ENCODE measurements at regions not wholly inside any gene's neighbourhood (a gene's known extent, or its start where the extent isn't known, plus 50 kb on each side); places are given as distances from the start of the nearest gene placed in this dataset.
A peak's percentile ranks its signal among the peaks of the same experiment; 100 is the strongest.
"Not testable (repeated sequence)": the region's sequence is repeated elsewhere in the genome, so short reads cannot be mapped to it uniquely, and the experiment has no call there.

DNA sequence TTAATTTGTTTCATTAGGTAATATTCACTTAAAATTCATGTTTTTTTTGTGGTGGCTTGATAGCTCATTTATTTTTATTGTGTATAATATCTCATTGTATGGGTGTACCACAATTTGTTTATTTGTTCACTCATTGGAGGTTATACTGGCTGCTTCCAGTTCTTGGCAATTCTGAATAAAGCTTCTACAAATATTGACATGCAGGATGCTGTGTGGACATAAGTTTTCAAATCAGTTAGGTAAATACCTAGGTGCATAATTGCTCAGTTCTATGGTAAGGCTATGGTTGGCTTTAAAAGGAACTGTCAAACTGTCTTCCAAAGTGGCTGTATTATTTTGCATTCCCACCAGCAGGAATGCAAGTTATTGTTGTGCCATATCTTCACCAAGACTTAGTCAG, 504.5 kb upstream of the GALNTL6 start:
- DNase-seq: no peak

DNA sequence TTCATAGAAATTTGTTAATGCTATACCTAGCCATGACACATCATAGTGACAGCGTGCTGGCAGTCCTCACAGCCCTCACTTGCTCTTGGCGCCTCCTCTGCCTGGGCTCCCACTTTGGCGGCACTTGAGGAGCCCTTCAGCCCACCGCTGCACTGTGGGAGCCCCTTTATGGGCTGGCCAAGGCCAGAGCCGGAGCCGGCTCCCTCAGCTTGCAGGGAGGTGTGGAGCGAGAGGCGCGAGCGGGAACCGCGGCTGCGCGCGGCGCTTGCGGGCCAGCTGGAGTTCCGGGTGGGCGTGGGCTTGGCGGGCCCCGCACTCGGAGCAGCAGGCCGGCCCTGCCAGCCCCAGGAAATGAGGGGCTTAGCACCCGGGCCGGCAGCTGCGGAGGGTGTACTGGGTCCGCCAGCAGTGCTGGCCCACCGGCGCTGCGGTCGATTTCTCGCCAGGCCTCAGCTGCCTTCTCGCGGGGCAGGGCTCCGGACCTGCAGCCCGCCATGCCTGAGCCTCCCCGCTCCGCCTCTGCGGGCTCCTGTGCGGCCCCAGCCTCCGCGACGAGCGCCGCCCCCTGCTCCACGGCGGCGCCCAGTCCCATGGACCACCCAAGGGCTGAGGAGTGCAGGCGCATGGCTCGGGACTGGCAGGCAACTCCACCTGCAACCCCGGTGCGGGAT, 515.0 kb upstream of the GALNTL6 start:
- not testable (repeated sequence) for DNase-seq

DNA sequence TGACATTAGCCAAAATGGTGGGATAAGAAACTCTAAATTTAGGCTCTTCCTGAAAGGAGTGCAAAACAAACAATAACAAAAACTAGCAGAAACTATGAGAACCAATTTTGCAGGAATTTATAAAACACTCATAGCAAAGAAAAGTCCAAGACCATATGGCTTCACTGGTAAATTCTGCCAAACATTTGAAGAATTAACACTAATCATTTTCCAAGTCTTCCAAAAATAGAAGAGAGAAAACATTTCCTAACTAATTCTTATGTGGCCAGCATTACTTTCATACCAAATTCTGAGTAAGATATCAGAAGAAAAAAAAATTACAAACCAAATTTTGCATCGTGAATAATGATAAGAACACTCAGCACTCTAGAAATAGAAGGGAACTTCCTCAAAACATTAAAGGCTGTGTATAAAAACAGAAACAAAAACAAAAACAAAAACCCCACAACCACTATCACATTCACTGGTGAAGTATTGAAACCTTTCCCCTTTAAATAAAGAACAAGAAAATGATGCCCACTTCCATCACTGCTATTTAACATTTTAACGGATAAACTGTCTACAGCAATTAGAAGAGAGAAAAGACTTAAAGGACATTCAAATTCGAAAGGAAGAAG, 524.3 kb upstream of the GALNTL6 start:
- DNase-seq: peak; percentile 5

DNA sequence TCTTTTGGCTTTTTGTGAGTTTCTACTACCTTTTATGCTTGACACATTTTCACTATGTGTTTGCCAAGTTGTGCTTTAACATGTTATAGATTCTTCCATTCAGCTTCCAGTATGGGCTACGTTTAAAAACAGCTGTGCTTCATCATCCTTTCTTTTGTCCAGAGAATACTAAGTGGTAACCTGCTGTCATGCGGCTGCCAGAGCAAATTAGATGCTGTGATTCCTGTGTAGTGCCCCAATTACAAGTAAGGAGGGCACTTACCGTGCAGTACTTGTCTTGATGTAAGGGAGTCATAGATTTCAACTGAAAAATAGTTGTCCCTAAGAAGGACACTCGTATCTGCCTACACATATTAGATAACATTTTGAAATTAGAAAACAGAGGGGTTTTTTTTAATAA, 531.8 kb upstream of the GALNTL6 start:
- DNase-seq: no peak

DNA sequence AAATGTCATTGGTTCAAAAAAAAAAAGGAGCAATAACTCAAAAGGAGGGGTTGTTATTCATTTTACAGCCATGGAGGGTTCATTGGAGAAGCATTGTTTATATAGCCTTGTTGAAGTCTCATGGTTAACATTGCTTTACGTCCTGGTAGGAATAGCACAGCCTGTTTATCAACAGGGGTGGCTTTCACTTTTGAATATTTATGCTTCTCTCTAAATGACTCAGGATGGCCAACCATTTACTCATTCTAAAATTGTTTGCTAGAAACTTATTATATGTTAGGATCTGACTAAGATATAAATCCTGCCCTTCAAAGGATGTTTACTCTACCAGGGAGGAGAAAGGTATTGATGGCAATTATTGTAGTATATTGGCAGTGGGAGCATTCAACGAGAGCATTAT, 534.1 kb upstream of the GALNTL6 start:
- DNase-seq: no peak

DNA sequence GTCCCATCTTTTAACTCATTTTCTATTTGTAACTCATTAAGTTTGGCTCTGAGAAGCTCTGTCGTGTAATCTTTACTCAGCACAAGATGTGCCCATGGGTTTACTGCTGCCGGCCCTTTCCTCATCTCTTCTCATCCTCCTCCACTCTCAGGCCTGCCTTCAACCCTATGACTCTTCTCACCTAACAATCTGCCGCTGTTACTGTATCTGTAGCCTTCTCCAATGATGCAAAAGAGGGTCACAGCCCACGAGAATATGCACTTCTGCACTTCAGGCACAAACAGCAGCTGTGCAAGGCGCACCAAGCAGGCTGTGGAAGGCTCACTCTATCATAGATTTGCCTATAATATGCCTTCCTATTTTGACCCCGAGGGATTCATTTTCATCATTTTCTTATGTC, 546.5 kb upstream of the GALNTL6 start:
- DNase-seq: no peak

DNA sequence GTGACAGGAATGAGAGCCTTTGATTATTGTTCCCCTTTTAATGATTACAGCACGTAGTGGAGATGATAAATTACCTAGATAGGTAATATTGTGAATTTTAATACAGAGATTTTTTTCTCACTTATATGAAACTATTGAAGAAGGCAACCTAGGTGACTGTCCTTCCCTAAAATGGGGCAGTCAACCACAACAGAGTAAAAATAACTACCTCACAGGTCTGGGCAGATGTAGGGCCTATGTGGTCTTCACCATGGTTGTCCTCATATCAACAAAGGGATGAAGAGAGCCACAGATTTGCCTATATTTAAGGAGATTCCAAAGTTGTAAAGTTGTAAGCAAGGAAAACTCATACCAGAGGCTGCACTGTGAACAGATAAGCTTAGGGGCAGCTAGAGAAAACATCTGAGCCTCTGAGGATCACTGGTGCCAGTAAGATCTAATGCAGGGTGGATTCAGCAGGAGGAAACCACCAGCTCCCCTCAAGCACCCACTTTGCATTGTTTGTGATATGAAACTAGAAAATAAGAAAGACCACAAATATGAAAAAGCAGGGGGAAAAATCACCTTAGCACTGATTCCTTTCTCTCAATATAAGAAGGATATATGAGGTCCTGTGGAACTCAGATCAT, 547.9 kb upstream of the GALNTL6 start:
- DNase-seq: no peak

DNA sequence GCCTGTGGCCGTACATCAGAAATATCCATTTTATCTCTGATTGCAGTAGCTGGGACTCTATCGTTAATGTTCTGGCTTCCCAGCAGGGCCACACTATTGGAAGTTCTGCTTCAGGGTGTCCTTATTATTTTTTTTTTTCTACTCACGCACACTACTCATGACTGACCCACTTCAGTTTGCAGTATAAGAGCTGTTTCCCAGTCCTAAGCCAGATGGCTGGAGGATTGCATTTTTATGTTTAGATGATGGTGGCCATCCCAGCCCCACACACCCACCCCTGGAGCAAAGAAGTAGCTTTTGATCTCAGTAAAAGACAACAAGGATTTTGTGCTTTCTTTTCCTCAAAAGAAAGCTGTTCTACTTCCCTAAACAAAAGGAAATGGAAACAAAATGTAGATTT, 557.0 kb upstream of the GALNTL6 start:
- DNase-seq: no peak

DNA sequence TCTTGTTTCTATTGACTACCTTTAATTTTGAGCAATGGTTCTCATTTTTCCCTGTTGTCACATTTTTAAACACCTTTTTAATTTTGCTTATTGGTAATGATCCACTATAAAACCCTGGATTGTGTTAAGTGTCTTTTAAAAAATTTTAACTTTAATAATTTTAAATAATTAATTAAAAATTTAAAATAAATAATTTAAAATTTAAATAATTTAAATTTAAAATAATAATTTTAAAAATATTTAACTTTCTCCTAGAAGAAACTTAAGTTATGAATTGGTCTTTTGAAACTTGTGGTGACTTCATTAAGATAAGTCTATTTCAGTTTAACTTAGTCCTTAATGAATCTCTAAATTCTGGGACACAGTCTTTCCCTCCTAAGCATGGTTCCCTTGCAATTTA, 566.3 kb upstream of the GALNTL6 start:
- no peak for DNase-seq

DNA sequence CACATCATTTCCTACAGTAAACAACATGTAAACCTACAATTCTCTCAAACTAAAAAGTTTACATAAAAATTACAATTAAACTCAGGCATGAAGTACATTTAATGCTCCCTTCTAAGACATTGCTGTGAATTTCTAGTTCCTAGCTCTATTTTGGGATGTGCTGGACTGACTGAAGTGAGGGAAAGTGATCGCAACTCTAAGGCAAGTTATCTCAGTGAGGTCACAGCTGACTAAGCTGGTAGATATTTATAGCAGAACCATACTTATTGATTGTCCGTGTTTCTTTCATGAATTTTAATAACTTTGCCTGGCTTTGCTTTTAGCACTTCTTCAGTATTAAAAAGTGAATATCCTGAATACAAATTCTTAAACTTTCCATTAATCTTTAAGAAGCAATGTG, 570.4 kb upstream of the GALNTL6 start:
- no peak for DNase-seq

DNA sequence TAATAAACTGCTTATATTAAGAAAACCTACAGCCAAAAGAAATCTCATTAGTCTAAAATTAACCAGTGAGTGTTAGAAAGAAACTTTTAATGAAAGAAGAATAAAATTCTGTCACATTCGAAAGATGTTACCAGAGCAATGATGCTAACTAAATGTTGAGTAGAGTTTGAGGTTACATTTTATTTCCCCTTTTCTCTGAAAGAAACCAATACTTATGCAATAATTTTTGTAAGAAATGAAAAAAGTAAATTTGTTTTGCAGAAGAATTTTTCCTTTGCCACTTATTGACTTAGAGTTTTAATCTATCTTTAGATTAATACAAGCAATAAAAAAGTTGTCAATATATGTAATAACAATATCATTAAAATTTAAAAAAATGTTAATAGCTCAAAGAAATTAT, 574.0 kb upstream of the GALNTL6 start:
- DNase-seq: peak; percentile 51

DNA sequence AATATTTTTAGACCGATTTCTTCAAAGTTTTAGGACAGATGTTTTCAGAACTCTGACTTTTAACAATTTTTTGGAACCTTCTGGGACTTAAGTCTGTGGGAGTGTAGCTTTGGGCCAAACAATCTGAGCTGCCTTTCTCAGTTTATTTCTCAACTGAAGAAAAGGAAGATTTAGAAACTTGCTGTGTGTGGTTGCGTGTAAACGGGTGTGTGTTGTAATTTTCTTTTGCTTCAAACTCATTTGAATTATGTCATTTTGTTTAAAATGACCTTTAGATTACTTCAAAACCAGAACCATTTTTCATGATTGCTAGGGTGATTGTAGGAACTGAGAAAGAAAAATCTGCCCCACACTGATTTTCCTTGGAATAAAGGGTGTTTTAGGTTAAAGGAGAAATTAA, 577.7 kb upstream of the GALNTL6 start:
- peak; percentile 80 for DNase-seq

DNA sequence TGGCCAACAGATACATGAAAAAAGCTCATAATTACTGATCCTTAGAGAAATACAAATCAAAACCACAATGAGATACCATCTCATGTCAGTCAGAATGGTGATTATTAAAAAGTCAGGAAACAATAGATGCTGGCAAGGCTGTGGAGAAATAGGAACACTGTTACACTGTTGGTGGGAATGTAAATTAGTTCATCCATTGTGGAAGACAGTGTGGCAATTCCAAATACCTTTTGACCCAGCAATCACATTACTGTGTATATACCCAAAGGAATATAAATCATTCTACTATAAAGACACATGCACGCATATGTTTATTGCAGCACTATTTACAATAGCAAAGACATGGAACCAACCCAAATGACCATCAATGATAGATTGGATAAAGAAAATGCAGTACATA, 583.9 kb upstream of the GALNTL6 start:
- DNase-seq: not testable (repeated sequence)

DNA sequence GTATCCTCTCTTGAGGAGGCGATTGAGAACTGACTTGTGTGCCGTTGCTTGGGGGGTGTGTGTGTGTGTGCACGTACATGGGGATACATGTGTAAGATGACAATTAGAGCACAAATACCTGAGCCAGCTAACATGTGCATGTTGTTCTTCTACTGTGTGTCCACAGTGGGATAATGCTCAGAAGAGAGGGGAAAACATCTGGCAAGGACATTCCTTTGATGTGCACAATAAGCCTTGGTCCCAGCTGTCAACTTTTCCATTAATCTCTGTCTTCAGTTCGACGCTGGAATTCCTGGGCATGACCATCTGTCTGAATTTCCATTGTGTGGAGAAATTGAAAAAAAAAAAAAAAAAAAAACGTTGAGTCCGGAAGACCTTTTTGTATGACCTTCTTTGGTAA, 592.0 kb upstream of the GALNTL6 start:
- no peak for DNase-seq

DNA sequence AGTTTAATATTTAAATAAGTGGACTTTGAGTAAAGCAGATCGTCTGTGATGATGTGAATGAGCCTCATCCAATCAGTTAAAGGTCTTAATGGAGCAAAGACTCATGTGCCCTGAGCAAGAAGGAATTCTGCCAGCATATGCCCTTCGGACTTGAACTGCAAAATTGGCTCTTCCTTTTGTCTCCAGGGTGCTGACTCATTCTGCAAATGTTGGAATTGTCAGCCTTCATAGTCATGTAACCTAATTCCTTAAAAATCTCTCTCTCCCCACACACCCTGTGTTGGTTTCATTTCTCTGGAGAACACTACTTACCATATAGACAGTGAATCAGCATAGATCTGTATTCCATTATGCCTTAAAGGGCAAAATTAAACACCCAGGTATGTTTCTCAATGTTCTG, 609.8 kb upstream of the GALNTL6 start:
- no peak for DNase-seq

DNA sequence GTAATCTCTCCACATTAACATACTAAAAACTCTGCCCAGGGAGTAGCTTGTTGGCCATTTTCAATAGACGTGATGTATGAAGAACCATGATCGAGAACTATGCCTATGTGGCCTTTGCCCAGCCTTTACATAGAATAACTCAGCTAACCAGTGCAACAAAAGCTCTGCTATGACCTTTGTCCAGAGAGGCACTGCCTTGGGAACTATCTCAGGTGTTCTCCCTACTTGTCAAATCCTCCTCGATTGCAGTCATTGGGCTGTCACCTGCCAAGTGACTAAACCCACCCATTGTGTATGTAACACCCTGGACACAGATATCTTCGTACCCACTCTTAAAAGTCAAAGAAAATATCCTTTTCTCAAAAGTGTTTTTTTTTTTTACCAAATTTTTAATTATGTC, 610.3 kb upstream of the GALNTL6 start:
- DNase-seq: no peak

DNA sequence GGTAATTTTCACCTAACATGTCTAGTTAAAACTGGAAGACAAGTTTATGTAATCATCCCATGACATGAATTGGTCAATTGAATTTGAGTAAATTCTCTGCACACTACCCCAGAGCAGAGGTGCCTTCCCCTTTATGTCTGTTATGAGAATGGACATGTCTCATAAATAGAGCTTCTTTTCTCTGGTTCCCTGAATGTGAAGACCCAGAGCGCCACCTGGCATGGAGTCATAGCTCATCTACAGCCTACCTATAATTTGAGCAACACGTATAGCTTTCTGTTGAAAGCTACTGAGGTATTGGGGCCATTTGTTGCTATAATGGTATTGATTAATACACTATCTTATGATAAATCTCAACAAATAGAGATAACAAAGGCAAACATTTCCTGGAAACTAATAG, 626.5 kb upstream of the GALNTL6 start:
- no peak for DNase-seq

DNA sequence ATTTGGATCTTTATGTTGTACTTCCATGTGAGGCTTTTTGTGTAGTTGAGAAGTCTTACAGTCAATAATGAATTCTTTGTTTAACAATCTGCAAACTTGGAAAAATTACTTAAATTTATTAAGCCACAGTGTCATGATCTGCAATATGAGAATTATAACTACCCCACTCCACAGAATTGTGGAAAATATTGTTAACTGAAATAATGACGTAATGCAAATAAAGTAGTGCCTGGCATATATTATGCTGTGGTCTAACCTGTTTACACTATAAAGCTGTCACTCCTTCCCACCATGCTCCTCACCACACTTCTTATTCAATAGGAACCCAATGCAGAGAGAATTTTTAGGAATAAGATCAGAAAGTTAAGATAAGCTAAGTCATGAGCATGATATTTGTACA, 632.1 kb upstream of the GALNTL6 start:
- DNase-seq: no peak

DNA sequence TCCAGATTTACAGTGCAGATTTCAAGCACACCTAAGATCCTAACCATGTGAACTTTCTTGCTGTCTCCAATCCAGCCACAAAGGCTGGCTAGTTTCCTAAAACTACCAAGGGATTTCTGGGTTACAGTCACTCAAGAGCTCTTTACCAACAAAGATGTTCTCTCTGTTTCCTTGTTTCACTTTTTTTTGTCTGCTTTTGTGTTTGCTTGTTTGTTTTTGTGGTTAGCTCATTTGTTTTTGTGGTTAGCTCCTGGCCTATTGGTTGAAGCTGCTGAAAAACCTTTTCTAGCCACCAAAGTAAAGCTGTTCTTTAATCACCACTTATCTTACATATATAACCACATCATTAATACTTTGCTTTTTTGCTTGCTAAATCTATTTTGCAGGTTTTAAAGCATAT, 642.5 kb upstream of the GALNTL6 start:
- DNase-seq: no peak

DNA sequence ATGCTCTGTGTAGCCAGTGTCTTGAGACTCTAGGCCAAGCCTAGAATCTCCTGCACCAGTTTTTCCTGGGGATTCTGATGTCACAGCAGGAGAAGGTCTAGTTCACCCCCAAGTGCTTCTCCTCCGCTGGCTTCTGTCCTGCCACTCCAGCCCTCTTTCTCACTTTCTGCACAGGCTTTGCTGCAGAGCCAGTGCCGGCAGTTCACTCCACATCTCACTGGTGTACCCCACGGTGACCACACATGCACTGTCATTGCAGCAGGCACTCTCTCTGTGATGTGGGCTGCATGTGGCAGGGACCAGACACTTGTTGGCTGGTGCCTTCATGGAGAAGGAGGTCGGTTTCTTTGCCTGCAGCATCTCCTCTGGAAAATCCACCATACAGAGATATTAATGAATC, 643.8 kb upstream of the GALNTL6 start:
- DNase-seq: no peak

DNA sequence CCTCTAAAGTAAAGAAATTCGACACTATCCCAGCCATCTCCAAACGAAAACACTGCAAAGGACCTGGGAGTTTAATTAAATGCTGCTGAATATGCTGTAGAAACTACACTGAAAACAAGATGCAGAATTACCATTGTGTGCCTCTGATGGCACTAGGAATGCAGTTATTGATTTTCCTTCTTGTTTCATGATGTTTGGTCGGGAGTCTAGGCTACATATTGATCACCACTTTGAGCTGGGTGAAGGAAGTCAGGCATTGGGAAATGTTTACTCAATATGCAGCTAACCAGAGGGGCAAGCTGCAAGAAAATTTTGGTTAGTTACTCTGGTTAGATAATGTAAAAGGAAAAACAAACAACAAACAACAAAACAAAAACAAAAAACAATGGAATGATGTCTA, 650.7 kb upstream of the GALNTL6 start:
- no peak for DNase-seq

DNA sequence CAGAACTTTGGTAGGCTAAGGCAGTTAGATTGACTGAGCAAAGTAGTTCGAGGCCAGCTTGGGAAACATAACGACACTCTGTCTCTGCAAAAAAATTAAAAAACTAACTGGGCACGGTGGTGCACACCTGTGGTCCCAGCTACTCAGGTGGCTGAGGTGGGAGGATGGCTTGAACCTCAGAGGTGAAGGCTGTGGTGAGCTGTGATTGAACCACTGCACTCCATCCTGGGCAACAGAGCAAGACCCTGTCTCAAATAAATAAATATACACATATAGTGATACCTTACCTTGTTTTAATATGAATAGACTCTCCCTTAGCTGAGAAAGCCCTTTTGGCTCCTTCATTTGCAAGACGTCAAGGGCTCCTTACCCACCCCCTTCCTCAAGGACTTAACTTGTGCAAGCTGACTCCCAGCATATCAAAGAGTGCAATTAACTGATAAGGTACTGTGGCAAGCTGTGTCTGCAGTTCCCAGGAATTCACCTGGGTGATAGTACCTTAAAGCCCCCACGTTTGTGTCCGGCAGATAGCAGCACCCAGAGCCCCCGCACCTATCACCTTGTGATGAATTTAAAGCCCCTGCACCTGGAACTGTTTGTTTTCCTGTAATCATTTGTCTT, 655.6 kb upstream of the GALNTL6 start:
- no peak for DNase-seq

DNA sequence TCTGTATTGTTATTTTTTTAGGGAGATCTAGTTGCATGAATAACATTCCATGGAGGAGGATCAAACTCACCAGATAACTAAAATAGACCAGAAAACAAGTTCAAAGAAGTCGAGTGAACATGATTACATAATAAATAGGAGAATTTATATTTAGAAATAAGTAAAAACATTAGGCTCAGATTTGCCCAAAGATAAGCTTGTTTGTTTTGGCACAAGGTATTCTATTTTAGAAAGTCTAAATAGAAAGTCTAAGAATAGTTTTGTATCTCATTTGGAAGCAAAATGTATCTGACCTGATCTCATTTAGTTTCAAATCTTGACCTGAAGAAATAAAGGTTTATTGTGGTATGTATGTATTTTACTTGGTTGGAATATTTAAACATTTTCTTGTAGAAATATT, 670.6 kb upstream of the GALNTL6 start:
- no peak for DNase-seq

DNA sequence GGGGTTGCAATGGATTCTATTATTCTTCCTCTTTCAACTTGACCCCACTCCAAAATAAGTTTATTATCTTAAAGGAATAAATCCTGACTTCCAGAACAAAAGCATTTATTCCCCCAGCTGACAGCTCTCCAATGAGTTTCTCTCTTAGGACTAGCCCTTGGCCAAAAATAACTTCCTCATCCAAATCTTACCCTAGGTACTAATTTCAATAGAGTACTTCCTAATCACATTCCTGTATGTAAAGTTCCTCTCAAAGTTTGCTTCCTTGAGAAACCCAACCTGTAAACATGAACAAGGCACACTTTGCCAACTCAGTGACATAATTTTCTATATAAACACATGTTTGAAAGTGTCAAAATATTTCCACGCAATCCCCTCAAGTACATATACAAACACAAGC, 671.2 kb upstream of the GALNTL6 start:
- DNase-seq: no peak
